ENCODE measurements at regions not wholly inside any gene's neighbourhood (a gene's known extent, or its start where the extent isn't known, plus 50 kb on each side); places are given as distances from the start of the nearest gene placed in this dataset.
"Not testable (repeated sequence)": the region's sequence is repeated elsewhere in the genome, so short reads cannot be mapped to it uniquely, and the experiment has no call there.

DNA sequence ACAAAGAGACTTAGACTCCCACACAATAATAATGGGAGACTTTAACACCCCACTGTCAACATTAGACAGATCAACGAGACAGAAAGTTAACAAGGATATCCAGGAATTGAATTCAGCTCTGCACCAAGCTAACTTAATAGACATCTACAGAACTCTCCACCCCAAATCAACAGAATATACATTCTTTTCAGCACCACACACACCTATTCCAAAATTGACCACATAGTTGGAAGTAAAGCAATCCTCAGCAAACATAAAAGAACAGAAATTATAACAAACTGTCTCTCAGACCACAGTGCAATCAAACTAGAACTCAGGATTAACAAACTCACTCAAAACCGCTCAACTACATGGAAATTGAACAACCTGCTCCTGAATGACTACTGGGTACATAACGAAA, 68.2 kb upstream of the SKAP2 start:
- not testable (repeated sequence) for TF ChIP-seq CTCF (IDR thresholded peaks at IDR 0.05; ENCODE audit: insufficient read depth, low read length); POLR2AphosphoS5 (IDR thresholded peaks at IDR 0.05; ENCODE audit: low read depth)
- TF ChIP-seq, protein P1, sequence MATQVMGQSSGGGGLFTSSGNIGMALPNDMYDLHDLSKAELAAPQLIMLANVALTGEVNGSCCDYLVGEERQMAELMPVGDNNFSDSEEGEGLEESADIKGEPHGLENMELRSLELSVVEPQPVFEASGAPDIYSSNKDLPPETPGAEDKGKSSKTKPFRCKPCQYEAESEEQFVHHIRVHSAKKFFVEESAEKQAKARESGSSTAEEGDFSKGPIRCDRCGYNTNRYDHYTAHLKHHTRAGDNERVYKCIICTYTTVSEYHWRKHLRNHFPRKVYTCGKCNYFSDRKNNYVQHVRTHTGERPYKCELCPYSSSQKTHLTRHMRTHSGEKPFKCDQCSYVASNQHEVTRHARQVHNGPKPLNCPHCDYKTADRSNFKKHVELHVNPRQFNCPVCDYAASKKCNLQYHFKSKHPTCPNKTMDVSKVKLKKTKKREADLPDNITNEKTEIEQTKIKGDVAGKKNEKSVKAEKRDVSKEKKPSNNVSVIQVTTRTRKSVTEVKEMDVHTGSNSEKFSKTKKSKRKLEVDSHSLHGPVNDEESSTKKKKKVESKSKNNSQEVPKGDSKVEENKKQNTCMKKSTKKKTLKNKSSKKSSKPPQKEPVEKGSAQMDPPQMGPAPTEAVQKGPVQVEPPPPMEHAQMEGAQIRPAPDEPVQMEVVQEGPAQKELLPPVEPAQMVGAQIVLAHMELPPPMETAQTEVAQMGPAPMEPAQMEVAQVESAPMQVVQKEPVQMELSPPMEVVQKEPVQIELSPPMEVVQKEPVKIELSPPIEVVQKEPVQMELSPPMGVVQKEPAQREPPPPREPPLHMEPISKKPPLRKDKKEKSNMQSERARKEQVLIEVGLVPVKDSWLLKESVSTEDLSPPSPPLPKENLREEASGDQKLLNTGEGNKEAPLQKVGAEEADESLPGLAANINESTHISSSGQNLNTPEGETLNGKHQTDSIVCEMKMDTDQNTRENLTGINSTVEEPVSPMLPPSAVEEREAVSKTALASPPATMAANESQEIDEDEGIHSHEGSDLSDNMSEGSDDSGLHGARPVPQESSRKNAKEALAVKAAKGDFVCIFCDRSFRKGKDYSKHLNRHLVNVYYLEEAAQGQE (IDR thresholded peaks at IDR 0.05; ENCODE audit: insufficient replicate concordance, low read depth), result not testable (repeated sequence)

Measured in HL-60 (cell line).